GM12878 (cell line): ENCODE measurements at regions not wholly inside any gene's neighbourhood (a gene's known extent, or its start where the extent isn't known, plus 50 kb on each side); places are given as distances from the start of the nearest gene placed in this dataset.

Experiments used
- ATAC-seq: fragments of 200-7000 bp; cut with Tn5 transposase; 3 replicates; pipeline ENCODE4 v1.9.1; 2020; ENCODE audit warnings: mild to moderate bottlenecking, moderate library complexity
- BruUV-seq: library from RNA; stranded (reverse); fragments of 400-500 nt; replicated peaks from 2 replicates; lab custom pipeline; 2021; lab: Mats Ljungman, UMichigan
- CTCF ChIA-PET: fragments of 300-600 bp; sonication (Branson Sonifier 250); formaldehyde crosslinking; extraction: SDS; loops from one replicate; lab custom pipeline; 2021; ENCODE audit warnings: inconsistent platforms; lab: Yijun Ruan, JAX
- POLR2A ChIA-PET: fragments of 350-600 bp; formaldehyde crosslinking; extraction: SDS; loops from one replicate; lab custom pipeline; 2021; ENCODE audit warnings: inconsistent platforms; lab: Charles Lee
- RAD21 ChIA-PET: fragments of 300-600 bp; sonication (Branson Sonifier 250); formaldehyde crosslinking; loops from one replicate; lab custom pipeline; 2023; ENCODE audit warnings: antibody characterized with exemption; ENCODE audit not compliant: unreplicated experiment; lab: Charles Lee
- SMC1A ChIA-PET: fragments of 300-600 bp; sonication (Branson Sonifier 250); formaldehyde crosslinking; loops from one replicate; lab custom pipeline; 2023; ENCODE audit not compliant: unreplicated experiment, uncharacterized antibody; lab: Charles Lee
- DNase-seq: peaks from one replicate; pipeline ENCODE4 v3.0.0-alpha.2; 2011; ENCODE audit warnings: low read depth, low spot score
- FAIRE-seq: peaks from 3 replicates; lab custom pipeline; 2011; peaks lifted over from hg19 to GRCh38; lab: Jason Lieb, UNC
- H2AFZ ChIP-seq: 2 replicates; pipeline ENCODE4 v1.6.0; 2011; ENCODE audit warnings: low read depth, low read length, control low read depth; ENCODE audit not compliant: control insufficient read depth
- H3K27ac ChIP-seq: 2 replicates; pipeline ENCODE4 v1.5.1; 2011; ENCODE audit warnings: control low read depth; ENCODE audit not compliant: control insufficient read depth, insufficient read depth
- H3K27me3 ChIP-seq, 2 experiments: replicated peaks in 1 of 2; 2 replicates each; pipeline versions ENCODE4 v1.6.0 to v1.6.1; 2011; ENCODE audit warnings: low read length in 1 of 2; ENCODE audit not compliant: control insufficient read depth in 2 of 2, insufficient read depth in 2 of 2
- H3K36me3 ChIP-seq, 2 experiments: 2 replicates each; pipeline ENCODE4 v1.5.1; 2011; ENCODE audit warnings: low read length in 1 of 2; ENCODE audit not compliant: control insufficient read depth in 2 of 2, insufficient read depth in 2 of 2
- H3K4me1 ChIP-seq: 2 replicates; pipeline ENCODE4 v1.6.1; 2011; ENCODE audit warnings: mild to moderate bottlenecking, low read length, moderate library complexity, mixed read lengths; ENCODE audit not compliant: control insufficient read depth, insufficient read depth
- H3K4me2 ChIP-seq: 2 replicates; pipeline ENCODE4 v1.6.0; 2011; ENCODE audit warnings: control low read depth; ENCODE audit not compliant: control insufficient read depth, insufficient read depth
- H3K4me3 ChIP-seq: fragments of 200-600 bp; sonication (generic); 2 replicates; pipeline ENCODE4 v1.5.1; 2016
- H3K79me2 ChIP-seq: 2 replicates; pipeline ENCODE4 v1.6.0; 2011; ENCODE audit warnings: low read length; ENCODE audit not compliant: control insufficient read depth, insufficient read depth
- H3K9ac ChIP-seq: 2 replicates; pipeline ENCODE4 v1.8.0; 2011; ENCODE audit warnings: low read length, control low read depth, mixed read lengths; ENCODE audit not compliant: control insufficient read depth, insufficient read depth
- H3K9me3 ChIP-seq: replicated peaks from 3 replicates; pipeline ENCODE4 v1.5.1; 2011; ENCODE audit warnings: mild to moderate bottlenecking, low read length; ENCODE audit not compliant: control insufficient read depth, insufficient read depth
- H4K20me1 ChIP-seq: 2 replicates; pipeline ENCODE4 v1.6.0; 2011; ENCODE audit not compliant: control insufficient read depth, insufficient read depth
- ATF3 ChIP-seq: IDR thresholded peaks from 2 replicates; pipeline ENCODE4 v1.6.1; 2011; ENCODE audit warnings: low read depth, mild to moderate bottlenecking, low read length, moderate library complexity, borderline replicate concordance; ENCODE audit errors: extremely low read depth
- BACH1 ChIP-seq: fragments of 450-650 bp; IDR thresholded peaks from 2 replicates; pipeline ENCODE4 v1.6.1; 2017; ENCODE audit warnings: mild to moderate bottlenecking, borderline replicate concordance
- BRCA1 ChIP-seq: IDR thresholded peaks from 2 replicates; pipeline ENCODE4 v1.6.1; 2011; ENCODE audit warnings: low read depth, low read length, improper control_type of control experiment
- CBX3 ChIP-seq: fragments of 200-600 bp; sonication (generic); IDR thresholded peaks from 2 replicates; pipeline ENCODE4 v1.6.1; 2016; ENCODE audit warnings: low read depth, borderline replicate concordance
- CEBPB ChIP-seq, 2 experiments: fragments of 150-350 bp in 1 of 2; IDR thresholded peaks; 2 replicates each; pipeline ENCODE4 v1.6.1; 2012 to 2014; ENCODE audit warnings: low read depth in 2 of 2, low read length in 2 of 2, borderline replicate concordance in 1 of 2, inconsistent platforms in 1 of 2
- CHD1 ChIP-seq: IDR thresholded peaks from 2 replicates; pipeline ENCODE4 v1.6.1; 2012; ENCODE audit warnings: low read depth, low read length, improper control_type of control experiment
- ETV6 ChIP-seq, 2 experiments: fragments of 450-650 bp in 1 of 2; IDR thresholded peaks in 1 of 2; conservative IDR thresholded peaks in 1 of 2; 2 replicates each; pipeline ENCODE4 v1.6.1; 2014; ENCODE audit warnings: antibody characterized with exemption in 1 of 2, borderline replicate concordance in 1 of 2, low read depth in 1 of 2, mild to moderate bottlenecking in 1 of 2, moderate library complexity in 1 of 2
- HSF1 ChIP-seq: fragments of 150-350 bp; IDR thresholded peaks from 2 replicates; pipeline ENCODE4 v1.6.1; 2014; ENCODE audit warnings: mild to moderate bottlenecking, low read depth, low read length
- IRF5 ChIP-seq: fragments of 450-650 bp; IDR thresholded peaks from 2 replicates; pipeline ENCODE4 v1.6.1; 2017; ENCODE audit warnings: borderline replicate concordance
- MXI1 ChIP-seq: fragments of 150-350 bp; IDR thresholded peaks from 2 replicates; pipeline ENCODE4 v1.6.1; 2011; ENCODE audit warnings: low read depth, mild to moderate bottlenecking, inconsistent platforms, low read length, improper control_type of control experiment
- SPI1 ChIP-seq: IDR thresholded peaks from 2 replicates; pipeline ENCODE4 v1.6.1; 2011; ENCODE audit warnings: low read depth, mild to moderate bottlenecking, low read length, moderate library complexity, borderline replicate concordance; ENCODE audit not compliant: insufficient read depth
- STAT3 ChIP-seq: IDR thresholded peaks from 2 replicates; pipeline ENCODE4 v1.6.1; 2011; ENCODE audit warnings: low read depth, low read length, improper control_type of control experiment
- TARDBP ChIP-seq: IDR thresholded peaks from 2 replicates; pipeline ENCODE4 v1.6.1; 2016; ENCODE audit warnings: borderline replicate concordance
- ZNF622 ChIP-seq: fragments of 450-650 bp; IDR thresholded peaks from 2 replicates; pipeline ENCODE4 v1.6.1; 2017; ENCODE audit warnings: mild to moderate bottlenecking, inconsistent platforms
- WGBS: methylation state at CpG from one replicate; pipeline ENCODE4 v1.1.6; 2016; ENCODE audit warnings: low lambda C conversion rate; ENCODE audit not compliant: insufficient replicate concordance, insufficient coverage; ENCODE audit errors: missing lambda C conversion rate; 5-methylcytosine and 5-hydroxymethylcytosine counted together
- in situ Hi-C: fragments of 300-500 bp; cut with MboI; formaldehyde crosslinking; loops from 9 replicates; pipeline ENCODE4 v1.14.3; 2018; ENCODE audit warnings: mixed read lengths
- intact Hi-C: fragments of 100-400 bp; cut with micrococcal nuclease; formaldehyde crosslinking; loops from one replicate; pipeline ENCODE4 v1.14.2; 2022; ENCODE audit not compliant: unreplicated experiment
- TF ChIP-seq, protein P1 (sequence below): IDR thresholded peaks from 2 replicates; pipeline ENCODE4 v1.6.1; 2011; ENCODE audit warnings: borderline replicate concordance, low read depth, mild to moderate bottlenecking, moderate library complexity, mixed read lengths, low read length; ENCODE audit not compliant: insufficient read depth; ENCODE audit errors: extremely low read length

GRCh38 chr11:134517115-134517514 is 105.1 kb upstream of the B3GAT1 start:
- no peak for FAIRE-seq
- ChIA-PET POLR2A (no interaction called here), CTCF (no interaction called here), SMC1A (no interaction called here), RAD21 (no interaction called here)
- BruUV-seq = no TSS peak
- no peak overlapping the region for H3K9ac ChIP-seq
- ATAC-seq = no peak
- H3K79me2 ChIP-seq = no peaks in the 10 kb centered on the region
- H3K4me3 ChIP-seq = no peak overlapping the region
- no peak for DNase-seq
- no peaks in the 10 kb centered on the region for H3K9me3 ChIP-seq
- in situ Hi-C loops (no loop called here), intact Hi-C loops (no loop called here)
- no peak overlapping the region for H2AFZ ChIP-seq
- no peaks in the 10 kb centered on the region; a peak in 1 of 4 replicates for H3K27me3 ChIP-seq
- no peaks in the 10 kb centered on the region for H4K20me1 ChIP-seq
- no peak overlapping the region for H3K27ac ChIP-seq
- 40% methylated on average over 6 of the region's 6 CpGs for WGBS
- no peak overlapping the region for H3K4me2 ChIP-seq
- TF ChIP-seq TARDBP = no peak
- no peak for TF ChIP-seq CBX3
- no peak for TF ChIP-seq IRF5
- TF ChIP-seq, protein P1, sequence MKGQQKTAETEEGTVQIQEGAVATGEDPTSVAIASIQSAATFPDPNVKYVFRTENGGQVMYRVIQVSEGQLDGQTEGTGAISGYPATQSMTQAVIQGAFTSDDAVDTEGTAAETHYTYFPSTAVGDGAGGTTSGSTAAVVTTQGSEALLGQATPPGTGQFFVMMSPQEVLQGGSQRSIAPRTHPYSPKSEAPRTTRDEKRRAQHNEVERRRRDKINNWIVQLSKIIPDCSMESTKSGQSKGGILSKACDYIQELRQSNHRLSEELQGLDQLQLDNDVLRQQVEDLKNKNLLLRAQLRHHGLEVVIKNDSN = no peak
- no peak for TF ChIP-seq BACH1
- no peak for TF ChIP-seq HSF1
- no peak for TF ChIP-seq STAT3
- no peak for TF ChIP-seq CHD1
- TF ChIP-seq BRCA1 = no peak
- no peak for TF ChIP-seq CEBPB (IDR thresholded peaks at IDR 0.05; ENCODE audit: borderline replicate concordance in 1 of 2, low read depth in 2 of 2, low read length in 2 of 2)
- TF ChIP-seq MXI1 = no peak
- TF ChIP-seq ZNF622 = no peak
- TF ChIP-seq ATF3 = no peak
- no peak for TF ChIP-seq ETV6 (conservative IDR thresholded peaks at IDR 0.05 in 1 of 2, IDR thresholded peaks at IDR 0.05 in 1 of 2; ENCODE audit: borderline replicate concordance in 1 of 2, low read depth in 1 of 2)
- TF ChIP-seq SPI1 = no peak
- H3K4me1 ChIP-seq = no peaks in the 10 kb centered on the region
- H3K36me3 ChIP-seq = no peaks in the 10 kb centered on the region
